CD14-positive monocyte (primary cell): ENCODE measurements at regions not wholly inside any gene's neighbourhood (a gene's known extent, or its start where the extent isn't known, plus 50 kb on each side); places are given as distances from the start of the nearest gene placed in this dataset.

Experiments used
- DNase-seq, 3 donors: peaks; one replicate each; pipeline ENCODE4 v3.0.0-alpha.2; 2011 to 2022
- H2AFZ ChIP-seq: 2 replicates; pipeline ENCODE4 v1.6.0; 2012; ENCODE audit warnings: mild to moderate bottlenecking, low read depth, low read length, inconsistent platforms; ENCODE audit not compliant: insufficient read depth, poor library complexity, severe bottlenecking
- H3K27ac ChIP-seq, 2 donors: 1 replicate in 1 of 2; 2 replicates in 1 of 2; pipeline ENCODE4 v1.5.1; 2012 to 2013; ENCODE audit warnings: low read length in 2 of 2, control low read depth in 1 of 2, inconsistent platforms in 1 of 2, low read depth in 1 of 2, mild to moderate bottlenecking in 1 of 2
- H3K27me3 ChIP-seq, 2 donors: one replicate each; pipeline versions ENCODE4 v1.6.0 to v1.6.1; 2011 to 2013; ENCODE audit warnings: low read length in 2 of 2; ENCODE audit not compliant: control insufficient read depth in 2 of 2, insufficient read depth in 2 of 2
- H3K36me3 ChIP-seq, 2 donors: replicated peaks in 1 of 2; 1 replicate in 1 of 2; 2 replicates in 1 of 2; pipeline versions ENCODE4 v1.5.1 to v1.6.1; 2012 to 2013; ENCODE audit warnings: low read length in 2 of 2, control low read depth in 1 of 2, inconsistent platforms in 1 of 2, mild to moderate bottlenecking in 1 of 2; ENCODE audit not compliant: insufficient read depth in 2 of 2, control insufficient read depth in 1 of 2
- H3K4me1 ChIP-seq, 2 donors: 1 replicate in 1 of 2; 2 replicates in 1 of 2; pipeline versions ENCODE4 v1.5.1 to v1.6.1; 2012 to 2013; ENCODE audit warnings: low read length in 2 of 2, control low read depth in 1 of 2, inconsistent platforms in 1 of 2, mild to moderate bottlenecking in 1 of 2, moderate library complexity in 1 of 2; ENCODE audit not compliant: insufficient read depth in 2 of 2, control insufficient read depth in 1 of 2
- H3K4me2 ChIP-seq: replicated peaks from 2 replicates; pipeline ENCODE3; 2012; ENCODE audit warnings: low read length, moderate library complexity, mild to moderate bottlenecking; ENCODE audit not compliant: poor library complexity, severe bottlenecking; ENCODE audit errors: extremely low read depth
- H3K4me3 ChIP-seq, 3 experiments: fragments of 200-600 bp in 1 of 3; sonication (generic) in 1 of 3; replicated peaks in 1 of 3; 1 replicate in 2 of 3; 2 replicates in 1 of 3; pipeline ENCODE4 v1.5.1; 2011 to 2013; ENCODE audit warnings: low read length in 3 of 3, mild to moderate bottlenecking in 3 of 3, control low read depth in 2 of 3, low read depth in 2 of 3, inconsistent platforms in 1 of 3, moderate library complexity in 1 of 3
- H3K79me2 ChIP-seq: 2 replicates; pipeline ENCODE4 v1.6.0; 2012; ENCODE audit warnings: mild to moderate bottlenecking, control low read depth, inconsistent platforms, low read length, moderate library complexity; ENCODE audit not compliant: insufficient read depth
- H3K9ac ChIP-seq: 2 replicates; pipeline ENCODE4 v1.6.0; 2017; ENCODE audit warnings: low read length, mild to moderate bottlenecking; ENCODE audit not compliant: insufficient read depth, poor library complexity, severe bottlenecking
- H3K9me3 ChIP-seq, 2 donors: replicated peaks in 1 of 2; 1 replicate in 1 of 2; 2 replicates in 1 of 2; pipeline versions ENCODE4 v1.5.1 to v1.6.1; 2012 to 2013; ENCODE audit warnings: low read length in 2 of 2, control low read depth in 1 of 2; ENCODE audit not compliant: control insufficient read depth in 1 of 2, insufficient read depth in 1 of 2
- H4K20me1 ChIP-seq: 2 replicates; pipeline ENCODE4 v1.6.0; 2012; ENCODE audit warnings: mild to moderate bottlenecking, low read length, control low read depth, moderate library complexity; ENCODE audit not compliant: insufficient read depth
- H3K27ac Mint-ChIP-seq, 7 donors: one replicate each; pipeline ENCODE4 v1.8.0; 2020; ENCODE audit warnings: mild to moderate bottlenecking in 7 of 7, mixed read lengths in 7 of 7, moderate library complexity in 6 of 7, inconsistent platforms in 2 of 7
- H3K27me3 Mint-ChIP-seq, 3 donors: one replicate each; pipeline ENCODE4 v1.8.0; 2021 to 2022; ENCODE audit warnings: low read depth in 3 of 3, mild to moderate bottlenecking in 3 of 3, mixed read lengths in 3 of 3, moderate library complexity in 3 of 3, inconsistent platforms in 1 of 3
- H3K36me3 Mint-ChIP-seq, 2 donors: one replicate each; pipeline ENCODE4 v1.8.0; 2020; ENCODE audit warnings: mixed read lengths in 2 of 2, inconsistent platforms in 1 of 2, mild to moderate bottlenecking in 1 of 2
- H3K4me1 Mint-ChIP-seq: one replicate; pipeline ENCODE4 v1.8.0; 2020; ENCODE audit warnings: mild to moderate bottlenecking, mixed read lengths
- H3K4me3 Mint-ChIP-seq, 2 donors: one replicate each; pipeline ENCODE4 v1.8.0; 2020; ENCODE audit warnings: mild to moderate bottlenecking in 2 of 2, mixed read lengths in 2 of 2, moderate library complexity in 1 of 2
- H3K9me3 Mint-ChIP-seq, 7 donors: one replicate each; pipeline ENCODE4 v1.8.0; 2020 to 2022; ENCODE audit warnings: mixed read lengths in 7 of 7, mild to moderate bottlenecking in 6 of 7, moderate library complexity in 6 of 7, inconsistent platforms in 2 of 7
- CTCF ChIP-seq: fragments of 200-600 bp; IDR thresholded peaks from one replicate; pipeline ENCODE4 v1.8.0; 2022; ENCODE audit warnings: antibody characterized with exemption, mild to moderate bottlenecking
- WGBS: methylation state at CpG from one replicate; pipeline ENCODE4 v1.1.5; 2013; ENCODE audit warnings: missing lambda C conversion rate; ENCODE audit not compliant: insufficient coverage; 5-methylcytosine and 5-hydroxymethylcytosine counted together
- intact Hi-C, 2 donors: fragments of 100-400 bp; cut with micrococcal nuclease; formaldehyde crosslinking; loops; one replicate each; pipeline versions ENCODE4 v1.15.0 to v1.15.1; 2023

GRCh38 chr20:53822534-53822933 lies 228.9 kb upstream of the ZNF217 start:
- Histone ChIP-seq H3K4me1 (peaks cover 5 to 11% of the 10 kb centered on the region in 2 donors), H3K79me2 (no peaks in the 10 kb centered on the region), H3K27me3 (no peaks in the 10 kb centered on the region), H3K36me3 (no peaks in the 10 kb centered on the region), H2AFZ (no peak overlapping the region), H3K27ac (no peak overlapping the region), H3K4me2 (no peak overlapping the region), H3K9me3 (no peaks in the 10 kb centered on the region), H4K20me1 (no peaks in the 10 kb centered on the region), H3K4me3 (no peak overlapping the region), H3K9ac (no peak overlapping the region)
- intact Hi-C loops, result no loop called here
- Mint-ChIP-seq H3K4me3 (no peak overlapping the region), H3K4me1 (peaks cover 11% of the 10 kb centered on the region), H3K27me3 (peaks cover 0 to 4% (median 1%) of the 10 kb centered on the region in 3 donors), H3K27ac (no peak overlapping the region), H3K9me3 (peaks cover 0 to 3% (median 0%) of the 10 kb centered on the region in 7 donors), H3K36me3 (no peaks in the 10 kb centered on the region)
- TF ChIP-seq CTCF, result no peak
- WGBS, result no CpG with 5 or more reads among the region's 5 CpGs
- DNase-seq, result no peak

- Mint-ChIP-seq H3K27me3 (peaks cover 0 to 4% (median 0%) of the 10 kb centered on the region in 3 donors), H3K27ac (no peak overlapping the region), H3K4me1 (no peaks in the 10 kb centered on the region), H3K4me3 (no peak overlapping the region), H3K9me3 (peaks cover 0 to 3% (median 0%) of the 10 kb centered on the region in 7 donors), H3K36me3 (no peaks in the 10 kb centered on the region)
- H3K9ac ChIP-seq, result no peak overlapping the region
- 100% methylated on average over 7 of the region's 7 CpGs for WGBS
- H3K27me3 ChIP-seq, result no peaks in the 10 kb centered on the region
- no peak for DNase-seq
- H3K79me2 ChIP-seq, result no peaks in the 10 kb centered on the region
- no peaks in the 10 kb centered on the region for H3K36me3 ChIP-seq
- no peak overlapping the region for H3K4me3 ChIP-seq
- no peaks in the 10 kb centered on the region for H4K20me1 ChIP-seq
- no peaks in the 10 kb centered on the region for H3K4me1 ChIP-seq
- H3K27ac ChIP-seq, result no peak overlapping the region
- H3K9me3 ChIP-seq, result no peaks in the 10 kb centered on the region
- no peak overlapping the region for H3K4me2 ChIP-seq
- no peak for TF ChIP-seq CTCF
- no peak overlapping the region for H2AFZ ChIP-seq
- intact Hi-C loops, result no loop called here
These were observed 226.4 kb upstream of the ZNF217 start for GRCh38 chr20:53819973-53820451.
